Activated T-helper 1 cell treated with anti-CD3 and anti-CD28 coated beads, Interleukin-12 subunit alpha, Interleukin-12 subunit beta, Interleukin-2, Interleukin-4 antibody, amounts not matched to agents 30 ng/mL and 10 ng/mL and 1 ng/mL, durations not matched to agents 14 hours and 24 hours and 36 hours (primary cell): ENCODE measurements at regions not wholly inside any gene's neighbourhood (a gene's known extent, or its start where the extent isn't known, plus 50 kb on each side); places are given as distances from the start of the nearest gene placed in this dataset.
"Not testable (repeated sequence)": the region's sequence is repeated elsewhere in the genome, so short reads cannot be mapped to it uniquely, and the experiment has no call there.

Source experiments
- DNase-seq: peaks from one replicate; pipeline ENCODE4 v3.0.0; 2021; ENCODE audit warnings: low spot score
- H3K27ac Mint-ChIP-seq: one replicate; pipeline ENCODE4 v1.8.0; 2021; ENCODE audit warnings: mild to moderate bottlenecking, mixed read lengths
- H3K27me3 Mint-ChIP-seq: one replicate; pipeline ENCODE4 v1.8.0; 2022; ENCODE audit warnings: mild to moderate bottlenecking, moderate library complexity, mixed read lengths; ENCODE audit not compliant: insufficient read depth
- H3K36me3 Mint-ChIP-seq: one replicate; pipeline ENCODE4 v1.8.0; 2021; ENCODE audit warnings: low read depth, mixed read lengths
- H3K4me1 Mint-ChIP-seq: one replicate; pipeline ENCODE4 v1.8.0; 2021; ENCODE audit warnings: low read depth, mixed read lengths
- H3K4me3 Mint-ChIP-seq: one replicate; pipeline ENCODE4 v1.8.0; 2021; ENCODE audit warnings: mild to moderate bottlenecking, moderate library complexity, mixed read lengths
- H3K9me3 Mint-ChIP-seq: one replicate; pipeline ENCODE4 v1.8.0; 2021; ENCODE audit warnings: mixed read lengths
- intact Hi-C: fragments of 100-400 bp; cut with micrococcal nuclease; formaldehyde crosslinking; loops from one replicate; pipeline ENCODE4 v1.15.1; 2024

DNA sequence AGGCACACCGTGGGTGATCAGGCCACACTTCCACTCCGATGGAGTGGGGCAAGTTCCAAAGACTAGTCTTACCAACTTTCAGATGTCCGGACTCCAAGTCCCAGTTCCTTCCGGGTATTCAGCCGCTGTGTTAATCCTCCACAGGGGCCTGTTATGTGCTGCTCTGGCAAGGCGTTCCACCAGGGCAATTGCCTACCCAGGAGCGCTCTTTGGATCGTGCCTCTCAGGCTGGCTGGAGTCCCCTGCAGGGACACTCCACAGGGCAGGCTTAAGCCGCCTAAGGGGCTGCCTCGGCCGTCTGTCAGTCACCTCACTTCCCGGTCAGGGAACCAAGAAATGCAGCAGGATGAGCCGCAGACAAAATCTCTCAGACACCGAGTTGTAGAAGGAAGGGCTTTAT is 118.7 kb upstream of the CCNG1 start:
- no peaks in the 10 kb centered on the region for H3K9me3 Mint-ChIP-seq
- no peak for DNase-seq
- H3K27me3 Mint-ChIP-seq = peaks cover 2% of the 10 kb centered on the region
- intact Hi-C loops = no loop called here
- H3K4me1 Mint-ChIP-seq = no peaks in the 10 kb centered on the region
- no peaks in the 10 kb centered on the region for H3K36me3 Mint-ChIP-seq
- H3K4me3 Mint-ChIP-seq = no peak overlapping the region
- H3K27ac Mint-ChIP-seq = no peak overlapping the region

DNA sequence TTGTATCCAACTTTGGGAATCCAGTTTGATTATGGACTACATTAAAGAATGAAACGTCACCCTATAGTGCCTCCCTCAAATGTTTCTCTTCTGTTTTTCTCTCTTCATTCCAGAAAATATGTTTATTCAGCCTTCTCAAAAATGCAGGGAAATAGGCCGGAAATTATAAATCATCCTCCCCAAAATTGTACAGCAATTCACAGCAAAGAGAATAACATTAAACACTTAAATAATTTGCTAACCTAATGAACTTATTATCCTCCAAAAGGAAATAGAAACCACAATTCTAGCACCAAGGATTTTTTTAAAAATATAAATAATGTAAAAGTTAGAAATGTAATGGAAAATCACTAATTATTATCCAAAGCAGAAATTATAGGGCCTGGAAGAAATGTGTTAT is 115.9 kb upstream of the CCNG1 start:
- no peaks in the 10 kb centered on the region for H3K4me1 Mint-ChIP-seq
- no peak overlapping the region for H3K27ac Mint-ChIP-seq
- no peaks in the 10 kb centered on the region for H3K36me3 Mint-ChIP-seq
- DNase-seq = no peak
- H3K9me3 Mint-ChIP-seq = no peaks in the 10 kb centered on the region
- peaks cover 3% of the 10 kb centered on the region for H3K27me3 Mint-ChIP-seq
- intact Hi-C loops = no loop called here
- no peak overlapping the region for H3K4me3 Mint-ChIP-seq

DNA sequence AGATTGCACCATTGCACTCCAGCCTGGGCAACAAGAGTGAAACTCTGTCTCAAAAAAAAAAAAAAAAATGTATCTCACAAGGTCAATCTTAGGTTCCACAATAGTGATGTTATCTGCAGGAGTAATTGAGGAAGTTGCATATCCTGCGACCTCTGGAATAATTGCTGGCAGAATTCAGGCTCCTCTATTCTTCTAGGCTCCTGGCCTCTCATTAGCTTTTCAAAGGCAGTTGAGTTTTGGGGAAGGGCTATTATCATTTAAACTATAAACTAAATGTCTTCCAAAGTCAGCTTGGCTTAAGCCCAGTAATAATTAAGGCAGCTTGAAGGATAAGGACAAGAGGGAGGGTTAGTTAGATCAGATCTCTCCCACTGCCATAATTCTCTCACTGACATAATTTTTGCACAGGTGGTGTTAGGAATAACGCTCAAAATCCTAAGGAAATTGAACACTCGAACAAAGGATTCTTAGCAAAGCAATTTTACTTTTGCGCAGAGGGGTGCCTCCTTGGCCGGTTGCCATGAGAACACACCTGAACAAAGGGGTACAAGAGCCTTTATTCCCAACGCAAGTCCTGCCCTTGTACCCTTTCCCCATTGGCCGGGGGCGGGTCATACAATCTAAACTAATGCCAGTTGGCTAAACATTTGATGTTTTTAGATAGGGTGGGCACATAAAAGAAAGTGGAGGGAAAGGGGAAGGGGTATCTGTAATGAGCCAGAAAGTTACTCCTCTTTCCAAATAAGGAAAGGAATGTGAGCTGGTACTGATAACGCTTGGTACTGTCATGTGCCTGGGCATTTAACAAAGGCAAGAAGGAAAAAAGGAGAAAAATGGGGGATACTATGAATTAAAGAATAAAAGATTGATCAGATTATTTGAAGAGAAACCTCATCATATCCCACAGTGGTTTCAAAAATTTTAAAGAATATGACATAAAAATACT is 106.4 kb upstream of the CCNG1 start:
- H3K4me1 Mint-ChIP-seq = no peaks in the 10 kb centered on the region
- H3K27me3 Mint-ChIP-seq = no peaks in the 10 kb centered on the region
- no peak for DNase-seq
- no peaks in the 10 kb centered on the region for H3K36me3 Mint-ChIP-seq
- intact Hi-C loops = no loop called here
- H3K9me3 Mint-ChIP-seq = no peaks in the 10 kb centered on the region
- no peak overlapping the region for H3K4me3 Mint-ChIP-seq
- no peak overlapping the region for H3K27ac Mint-ChIP-seq

DNA sequence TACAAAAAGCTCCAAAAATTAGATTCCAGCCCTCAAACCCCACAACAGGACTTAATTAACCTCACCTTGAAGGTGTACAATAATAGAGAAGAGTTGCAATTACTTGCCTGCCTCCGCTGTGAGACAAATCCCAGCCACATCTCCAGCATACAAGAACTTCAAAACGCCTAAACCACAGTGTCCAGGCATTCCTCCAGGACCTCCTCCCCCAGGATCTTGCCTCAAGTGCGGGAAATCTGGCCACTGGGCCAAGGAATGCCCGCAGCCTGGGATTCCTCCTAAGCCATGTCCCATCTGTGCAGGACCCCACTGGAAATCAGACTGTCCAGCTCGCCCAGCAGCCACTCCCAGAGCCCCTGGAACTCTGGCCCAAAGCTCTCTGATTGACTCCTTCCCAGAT is 101.3 kb upstream of the CCNG1 start:
- H3K36me3 Mint-ChIP-seq, H3K27ac Mint-ChIP-seq, intact Hi-C loops, H3K9me3 Mint-ChIP-seq, DNase-seq, H3K27me3 Mint-ChIP-seq, H3K4me1 Mint-ChIP-seq, H3K4me3 Mint-ChIP-seq: not testable (repeated sequence)

DNA sequence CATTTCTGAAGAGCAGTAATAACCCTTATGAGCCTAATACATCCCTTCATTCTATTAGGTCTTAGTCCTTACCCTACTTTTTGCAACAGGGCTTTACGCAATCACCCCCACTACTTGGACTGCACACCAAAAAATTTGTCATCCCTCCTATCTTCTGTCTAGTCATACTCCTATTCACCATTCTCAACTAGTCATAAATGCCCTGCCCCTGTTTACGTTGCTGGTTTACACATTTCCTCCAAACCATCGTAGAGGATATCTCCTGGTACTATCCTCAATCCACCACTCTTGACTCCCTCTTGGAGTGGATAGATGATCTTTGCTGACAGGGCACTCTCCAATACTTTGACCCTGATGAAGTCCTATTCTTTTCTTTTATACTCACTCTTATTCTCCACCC is 98.2 kb upstream of the CCNG1 start:
- no peak overlapping the region for H3K27ac Mint-ChIP-seq
- no peaks in the 10 kb centered on the region for H3K4me1 Mint-ChIP-seq
- intact Hi-C loops = no loop called here
- no peaks in the 10 kb centered on the region for H3K9me3 Mint-ChIP-seq
- no peak for DNase-seq
- H3K36me3 Mint-ChIP-seq = no peaks in the 10 kb centered on the region
- H3K4me3 Mint-ChIP-seq = no peak overlapping the region
- no peaks in the 10 kb centered on the region for H3K27me3 Mint-ChIP-seq

DNA sequence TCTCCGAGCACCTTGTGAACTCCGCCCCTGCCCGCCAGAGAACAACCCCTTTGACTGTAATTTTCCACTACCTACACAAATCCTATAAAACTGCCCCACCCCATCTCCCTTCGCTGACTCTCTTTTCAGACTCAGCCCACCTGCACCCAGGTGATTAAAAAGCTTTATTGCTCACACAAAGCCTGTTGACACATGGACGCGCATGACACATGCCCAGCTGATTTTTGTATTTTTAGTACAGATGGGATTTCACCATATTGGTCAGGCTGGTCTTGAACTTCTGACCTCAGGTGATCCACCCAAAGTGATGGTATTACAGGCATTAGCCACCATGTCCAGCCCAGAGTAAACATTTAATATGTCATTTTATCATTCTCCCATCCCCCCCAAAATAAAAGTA is 97.0 kb upstream of the CCNG1 start:
- H3K4me3 Mint-ChIP-seq, H3K27ac Mint-ChIP-seq, H3K4me1 Mint-ChIP-seq, DNase-seq, H3K36me3 Mint-ChIP-seq, H3K27me3 Mint-ChIP-seq, H3K9me3 Mint-ChIP-seq, intact Hi-C loops: not testable (repeated sequence)

DNA sequence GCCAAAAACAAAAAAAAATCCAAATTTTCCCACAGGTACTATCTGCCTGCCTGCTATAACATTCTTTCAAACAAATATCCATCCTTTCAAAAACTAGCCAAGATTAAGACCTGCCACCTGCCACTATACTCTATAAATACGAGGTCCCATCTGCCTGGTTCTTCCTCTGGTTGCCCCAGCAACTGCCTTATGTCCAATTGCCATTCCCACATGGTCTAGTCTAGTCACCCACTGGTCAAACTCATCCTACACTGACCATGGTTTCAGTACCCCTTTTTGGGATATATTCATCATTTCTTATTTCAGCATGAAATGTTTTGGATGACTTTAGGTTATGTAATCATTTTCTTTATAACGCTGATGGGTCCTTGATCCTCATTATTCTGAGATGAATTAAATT is 95.1 kb upstream of the CCNG1 start:
- peaks cover 4% of the 10 kb centered on the region for H3K27me3 Mint-ChIP-seq
- H3K9me3 Mint-ChIP-seq = no peaks in the 10 kb centered on the region
- intact Hi-C loops = no loop called here
- no peaks in the 10 kb centered on the region for H3K4me1 Mint-ChIP-seq
- H3K27ac Mint-ChIP-seq = no peak overlapping the region
- H3K36me3 Mint-ChIP-seq = no peaks in the 10 kb centered on the region
- no peak overlapping the region for H3K4me3 Mint-ChIP-seq
- DNase-seq = no peak

DNA sequence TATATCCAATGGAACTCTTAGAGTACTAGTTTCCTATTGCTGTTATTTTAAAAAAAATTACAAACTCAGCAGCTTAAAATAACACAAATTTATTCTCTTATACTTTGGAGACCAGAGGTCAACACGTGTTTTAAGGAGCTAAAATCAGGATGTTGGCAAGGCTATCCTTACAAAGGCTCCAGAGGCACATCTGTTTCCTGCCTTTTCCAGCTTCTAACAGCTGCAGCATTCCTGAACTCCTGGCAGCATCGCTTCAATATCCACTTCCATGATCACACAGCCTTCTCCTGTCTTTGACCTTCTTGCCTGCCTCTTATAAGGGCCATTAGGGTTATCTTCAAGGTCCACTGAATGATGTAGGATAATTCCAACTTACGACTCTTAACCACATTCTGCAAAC is 92.2 kb upstream of the CCNG1 start:
- DNase-seq = no peak
- no peak overlapping the region for H3K27ac Mint-ChIP-seq
- no peaks in the 10 kb centered on the region for H3K9me3 Mint-ChIP-seq
- no peaks in the 10 kb centered on the region for H3K4me1 Mint-ChIP-seq
- peaks cover 6% of the 10 kb centered on the region for H3K27me3 Mint-ChIP-seq
- H3K4me3 Mint-ChIP-seq = no peak overlapping the region
- no peaks in the 10 kb centered on the region for H3K36me3 Mint-ChIP-seq
- intact Hi-C loops = loop anchor here (5.0 kb wide), 1 partner anchor 1138 kb away; no protein-coding TSS in a partner anchor

DNA sequence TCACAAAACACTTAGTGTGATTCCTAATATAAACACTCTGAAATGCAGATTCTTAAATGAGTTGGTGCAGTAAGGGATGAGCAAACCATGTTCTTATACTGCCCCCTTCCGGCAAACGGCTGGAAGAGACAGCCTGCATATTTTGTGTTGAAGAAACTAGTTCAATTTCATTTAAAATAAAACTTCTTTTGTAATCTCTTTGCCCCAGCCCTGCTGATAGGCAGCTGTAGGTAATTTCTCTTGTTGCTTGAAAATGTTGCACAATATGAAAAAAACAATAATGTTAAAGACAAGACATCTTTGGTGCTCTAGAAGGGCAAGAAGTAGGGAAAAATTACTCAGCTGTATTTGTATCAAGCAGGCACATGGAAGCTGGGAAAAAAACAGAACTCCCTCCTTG is 89.7 kb upstream of the CCNG1 start:
- no peaks in the 10 kb centered on the region for H3K9me3 Mint-ChIP-seq
- intact Hi-C loops = loop anchor here (1.0 to 5.0 kb wide), 3 partner anchors 41 to 1140 kb away; no protein-coding TSS in a partner anchor

DNA sequence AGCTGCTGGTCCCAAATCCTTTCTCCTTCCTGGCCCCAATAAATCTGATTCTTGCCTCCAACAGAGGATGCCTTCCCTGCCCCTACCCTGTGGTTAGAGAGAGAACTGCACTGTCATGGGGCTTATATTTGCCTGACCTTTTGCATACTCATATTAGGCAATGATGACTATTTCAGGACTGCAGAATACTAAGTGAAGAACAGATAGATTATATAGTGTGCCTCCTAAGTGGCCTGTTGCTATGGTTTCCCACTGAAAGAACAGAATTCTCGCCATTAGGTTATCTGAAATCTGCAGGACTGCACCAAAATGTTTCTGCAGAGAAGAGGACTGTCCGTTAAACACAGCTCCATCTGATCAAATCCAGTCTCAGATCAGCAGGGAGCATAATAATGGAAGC is 87.3 kb upstream of the CCNG1 start:
- Mint-ChIP-seq H3K9me3 (no peaks in the 10 kb centered on the region), H3K36me3 (no peaks in the 10 kb centered on the region), H3K27me3 (peaks cover 6% of the 10 kb centered on the region), H3K4me3 (no peak overlapping the region), H3K4me1 (no peaks in the 10 kb centered on the region), H3K27ac (no peak overlapping the region)
- intact Hi-C loops = no loop called here
- no peak for DNase-seq

More for the DNA sequence above, 89.7 kb upstream of the CCNG1 start:
- Mint-ChIP-seq H3K4me1 (no peaks in the 10 kb centered on the region), H3K27me3 (peaks cover 6% of the 10 kb centered on the region), H3K27ac (no peak overlapping the region), H3K4me3 (no peak overlapping the region), H3K36me3 (no peaks in the 10 kb centered on the region)
- DNase-seq = peak; percentile 19

DNA sequence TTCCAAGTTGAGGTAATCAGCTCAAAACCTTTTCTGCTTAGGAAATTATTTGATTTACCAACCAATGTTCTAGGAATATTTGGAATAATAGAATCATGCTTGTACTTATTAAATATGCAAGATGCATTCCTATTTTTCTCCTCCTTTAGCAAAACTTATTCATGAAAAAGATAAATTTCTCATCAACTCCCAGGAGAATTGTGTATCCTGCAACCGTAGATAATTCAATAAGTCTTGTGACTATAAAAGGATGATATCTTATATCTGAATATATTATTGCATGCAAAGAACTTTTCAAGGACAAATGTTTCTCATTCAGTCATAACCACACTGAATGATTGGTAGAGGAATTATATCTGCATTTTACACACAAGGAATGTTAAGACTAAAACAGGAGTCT is 84.9 kb upstream of the CCNG1 start:
- Mint-ChIP-seq H3K4me3 (no peak overlapping the region), H3K27ac (no peak overlapping the region), H3K4me1 (no peaks in the 10 kb centered on the region), H3K27me3 (peaks cover 2% of the 10 kb centered on the region), H3K9me3 (no peaks in the 10 kb centered on the region), H3K36me3 (no peaks in the 10 kb centered on the region)
- no peak for DNase-seq
- intact Hi-C loops = no loop called here

DNA sequence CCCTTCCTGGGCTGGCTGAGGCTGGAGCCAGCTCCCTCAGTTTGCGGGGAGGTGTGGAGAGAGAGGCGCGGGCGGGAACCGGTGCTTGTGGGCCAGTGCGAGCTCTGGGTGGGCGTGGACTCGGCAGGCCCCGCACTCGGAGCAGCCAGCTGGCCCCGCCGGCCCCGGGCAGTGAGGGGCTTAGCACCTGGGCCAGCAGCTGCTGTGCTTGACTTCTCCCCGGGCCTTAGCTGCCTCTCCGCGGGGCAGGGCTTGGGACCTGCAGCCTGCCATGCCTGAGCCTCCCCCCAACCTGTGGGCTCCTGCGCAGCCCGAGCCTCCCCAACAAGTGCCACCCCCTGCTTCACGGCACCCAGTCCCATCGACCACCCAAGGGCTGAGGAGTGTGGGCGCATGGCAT is 81.6 kb upstream of the CCNG1 start:
- H3K4me1 Mint-ChIP-seq, DNase-seq, H3K36me3 Mint-ChIP-seq, intact Hi-C loops, H3K4me3 Mint-ChIP-seq, H3K27ac Mint-ChIP-seq, H3K27me3 Mint-ChIP-seq, H3K9me3 Mint-ChIP-seq: not testable (repeated sequence)

DNA sequence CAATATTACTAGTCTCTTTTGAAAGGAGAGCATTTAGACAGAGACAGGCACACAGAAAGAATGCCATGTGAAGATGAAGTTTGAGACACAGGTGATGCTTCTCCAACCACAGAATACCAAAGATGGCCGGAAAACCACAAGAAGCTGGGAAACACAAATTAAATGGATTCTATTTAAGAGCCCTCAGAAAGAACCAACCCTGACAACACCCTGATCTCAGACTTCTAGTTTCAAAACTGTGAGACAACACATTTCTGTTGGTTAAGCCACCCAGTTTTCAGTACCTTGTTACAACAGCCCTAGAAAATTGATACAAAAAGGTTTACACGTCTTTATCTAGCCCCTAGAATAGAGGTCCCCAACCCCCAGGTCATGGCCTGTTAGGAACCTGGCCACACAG is 79.8 kb upstream of the CCNG1 start:
- Mint-ChIP-seq H3K27me3 (peaks cover 3% of the 10 kb centered on the region), H3K4me1 (no peaks in the 10 kb centered on the region), H3K36me3 (no peaks in the 10 kb centered on the region), H3K27ac (no peak overlapping the region), H3K4me3 (no peak overlapping the region), H3K9me3 (no peaks in the 10 kb centered on the region)
- DNase-seq = no peak
- intact Hi-C loops = no loop called here

DNA sequence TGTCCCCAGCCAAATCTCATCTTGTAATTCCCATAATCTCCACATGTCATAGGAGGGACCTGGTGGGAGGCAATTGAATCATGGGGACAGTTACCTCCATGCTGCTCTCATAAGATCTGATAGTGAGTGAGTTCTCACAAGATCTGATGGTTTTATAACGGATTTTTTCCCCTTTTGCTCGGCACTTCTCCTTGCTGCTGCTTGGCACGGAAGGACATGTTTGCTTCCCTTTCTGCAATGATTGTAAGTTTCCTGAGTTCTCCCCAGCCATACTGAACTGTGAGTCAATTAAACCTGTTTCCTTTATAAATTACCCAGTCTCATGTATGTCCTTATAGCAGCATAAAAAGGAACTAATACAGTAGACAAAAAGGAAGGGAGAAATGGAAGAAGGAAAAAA is 76.7 kb upstream of the CCNG1 start:
- no peak overlapping the region for H3K4me3 Mint-ChIP-seq
- H3K4me1 Mint-ChIP-seq = no peaks in the 10 kb centered on the region
- peaks cover 3% of the 10 kb centered on the region for H3K27me3 Mint-ChIP-seq
- H3K27ac Mint-ChIP-seq = no peak overlapping the region
- intact Hi-C loops = no loop called here
- no peaks in the 10 kb centered on the region for H3K9me3 Mint-ChIP-seq
- no peak for DNase-seq
- H3K36me3 Mint-ChIP-seq = no peaks in the 10 kb centered on the region
